T-helper 2 cell (primary cell): ENCODE measurements at regions not wholly inside any gene's neighbourhood (a gene's known extent, or its start where the extent isn't known, plus 50 kb on each side); places are given as distances from the start of the nearest gene placed in this dataset.
A peak's percentile ranks its signal among the peaks of the same experiment; 100 is the strongest.

Experiments used
- DNase-seq, 5 experiments: peaks; one replicate each; pipeline versions ENCODE4 v3.0.0 to v3.0.0-alpha.2; 2012 to 2022

DNA sequence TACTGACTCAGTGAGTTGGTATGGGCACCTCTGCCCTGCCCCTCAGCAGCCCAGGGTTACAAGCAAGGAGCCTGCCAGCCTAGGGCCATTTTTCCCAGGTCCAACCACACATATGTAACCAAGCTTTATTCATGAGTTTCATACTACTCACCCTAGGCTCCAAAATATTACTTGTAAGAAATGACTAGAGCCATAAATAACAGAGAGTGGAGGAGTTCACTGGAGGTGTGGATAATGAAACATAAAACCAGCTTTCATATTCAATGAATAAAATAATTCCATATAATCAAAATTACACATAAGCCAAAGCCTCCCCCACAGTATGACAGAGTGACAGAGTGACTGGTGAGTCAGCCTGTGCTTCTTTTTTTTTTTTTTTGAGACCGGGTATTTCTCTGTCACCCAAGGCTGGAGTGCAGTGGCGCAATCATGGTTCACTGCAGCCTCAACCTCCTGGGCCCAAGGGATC is 229.8 kb upstream of the SASH1 start:
- DNase-seq, result no peak

DNA sequence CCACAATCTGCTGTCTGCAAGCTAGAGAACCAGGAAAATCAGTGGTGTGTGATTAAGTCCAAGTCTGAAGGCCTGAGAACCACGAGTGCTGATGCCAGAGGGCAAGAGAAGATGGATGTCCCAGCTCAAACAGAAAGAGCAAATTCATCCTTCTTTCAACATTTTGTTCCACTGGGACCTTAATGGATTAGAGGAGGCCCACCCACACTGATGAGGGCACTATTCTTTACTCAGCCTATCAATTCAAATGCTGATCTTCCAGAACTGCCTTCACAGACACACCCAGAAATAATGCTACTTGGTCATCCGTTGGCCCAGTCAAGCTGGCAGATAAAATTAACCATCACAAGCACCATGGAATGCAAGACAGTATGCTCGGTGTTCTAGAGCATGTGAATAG is 226.6 kb upstream of the SASH1 start:
- DNase-seq, result no peak

DNA sequence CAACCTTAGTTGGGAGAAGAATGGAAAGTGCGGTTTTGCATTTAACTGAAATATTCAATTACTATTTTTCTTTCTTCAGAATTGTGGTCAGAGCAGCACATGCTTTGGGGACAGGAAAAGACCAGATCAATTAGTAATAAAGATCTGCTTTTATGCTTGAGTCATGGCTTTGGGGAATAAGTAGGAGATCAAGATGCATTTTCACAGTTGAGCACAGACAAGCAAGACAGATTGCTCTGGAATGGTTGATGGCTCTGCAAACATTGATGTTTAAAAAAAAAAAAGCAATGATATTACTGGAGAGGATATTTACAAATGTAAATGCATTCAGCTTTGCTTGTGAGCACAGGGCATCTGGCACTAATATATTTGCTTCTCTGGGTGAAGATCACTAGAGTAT is 224.4 kb upstream of the SASH1 start:
- no peak for DNase-seq

DNA sequence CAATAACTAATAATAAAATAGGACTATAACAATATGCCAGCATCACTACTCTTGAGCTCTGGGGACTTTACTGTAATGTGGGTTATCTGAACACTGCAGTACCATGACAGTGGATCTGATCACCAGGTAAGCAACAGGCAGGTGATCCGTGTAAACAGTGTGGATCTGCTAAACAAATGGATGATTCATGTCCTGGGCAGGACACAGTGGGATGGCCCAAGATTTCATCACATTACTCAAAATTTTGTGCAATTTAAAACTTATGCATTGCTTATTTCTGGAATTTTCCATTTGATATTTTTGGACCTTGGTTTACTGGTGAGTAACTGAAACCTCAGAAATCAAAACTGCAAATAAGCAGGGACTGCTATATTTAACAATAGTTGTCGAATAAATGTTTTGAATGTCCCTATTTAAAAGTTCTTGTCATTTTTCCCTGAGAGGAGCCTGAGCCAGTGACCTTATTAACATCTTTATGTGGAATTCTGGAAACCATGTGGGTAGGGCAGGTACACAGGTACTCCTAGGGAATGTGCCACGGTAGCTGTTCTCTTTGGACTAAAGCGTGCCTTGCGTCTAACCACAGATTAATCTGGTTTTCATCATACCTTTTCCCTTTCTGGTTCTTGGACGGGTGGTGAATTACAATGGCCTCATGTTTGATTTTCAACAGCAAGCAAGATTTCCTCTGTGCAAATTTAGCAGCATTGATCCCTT is 214.5 kb upstream of the SASH1 start:
- no peak for DNase-seq

DNA sequence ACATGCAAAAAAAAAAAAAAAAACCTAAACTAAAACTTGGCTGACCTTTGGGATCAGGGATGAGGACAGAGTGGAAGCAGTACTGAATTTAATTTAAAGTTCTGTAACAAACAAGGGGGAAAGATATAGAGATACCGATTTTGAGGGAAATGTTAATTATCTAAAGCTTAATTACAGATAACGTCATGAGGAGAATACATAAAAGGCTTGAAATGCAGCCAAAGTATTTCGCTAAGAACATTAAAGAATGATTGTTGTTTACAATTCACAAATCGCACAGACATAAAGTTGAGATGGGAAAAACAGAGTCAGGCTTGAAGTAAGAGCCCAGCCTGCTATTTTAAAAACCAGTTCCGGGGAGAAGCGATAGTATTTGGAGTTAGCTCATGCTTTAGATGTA is 208.0 kb upstream of the SASH1 start:
- DNase-seq, result no peak

DNA sequence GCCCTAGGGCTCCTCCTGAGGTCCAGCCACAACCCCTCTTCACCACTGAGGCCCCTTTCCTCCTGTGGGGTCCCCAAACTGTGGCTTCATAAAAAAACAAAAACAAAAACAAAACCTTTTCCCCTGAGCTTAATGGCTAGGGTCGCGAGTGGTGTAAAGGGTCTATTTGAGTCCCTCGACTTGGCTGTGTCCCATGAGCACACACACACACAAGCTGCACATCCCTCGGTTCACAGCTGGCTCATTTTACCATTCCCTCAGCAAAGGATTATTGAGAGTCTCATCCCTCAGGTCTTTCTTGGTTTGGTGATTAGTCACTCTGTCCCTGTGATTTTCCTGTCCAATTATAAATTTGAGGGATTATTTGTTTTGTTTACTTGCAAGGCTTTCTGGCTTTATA is 206.1 kb upstream of the SASH1 start:
- DNase-seq, result no peak

DNA sequence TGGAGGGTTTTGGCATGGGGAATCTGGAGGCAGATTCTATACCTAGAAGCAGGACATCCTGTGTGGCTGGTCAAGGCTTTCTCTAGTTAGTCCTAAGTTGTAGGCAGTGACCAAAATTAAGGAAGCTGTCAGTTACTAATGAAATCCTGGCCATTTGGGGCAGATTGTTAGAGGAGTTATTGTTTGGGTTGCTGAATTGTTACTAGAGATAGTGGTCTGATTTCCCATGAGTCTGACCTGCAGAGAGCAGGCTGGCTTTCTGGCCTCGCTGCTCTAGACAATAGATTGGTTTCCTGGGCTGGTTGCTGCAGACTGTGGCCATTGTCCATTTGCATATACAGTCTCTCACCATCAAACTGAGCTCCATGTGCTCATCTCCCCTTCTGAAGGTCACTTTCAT is 205.0 kb upstream of the SASH1 start:
- no peak for DNase-seq

DNA sequence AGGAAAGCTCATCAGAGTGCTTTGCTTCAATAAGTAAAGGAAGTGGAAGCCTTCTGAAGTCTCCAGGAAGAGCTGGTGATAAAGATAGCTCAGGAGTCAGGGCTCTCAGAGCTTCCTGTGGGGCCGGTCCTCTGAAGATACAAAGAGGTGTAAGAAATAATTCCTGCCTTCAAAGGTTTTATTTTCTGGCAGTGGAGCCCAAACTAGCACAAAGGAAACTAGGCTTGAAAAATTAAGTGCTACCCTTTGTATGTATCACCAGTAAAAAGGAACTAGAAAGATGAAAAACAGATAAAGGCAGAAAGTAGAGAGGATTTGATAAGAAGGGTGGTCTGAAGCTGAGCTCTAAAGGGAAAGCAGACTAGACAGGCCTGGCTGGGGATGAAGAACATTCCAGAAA is 204.1 kb upstream of the SASH1 start:
- DNase-seq, result no peak

DNA sequence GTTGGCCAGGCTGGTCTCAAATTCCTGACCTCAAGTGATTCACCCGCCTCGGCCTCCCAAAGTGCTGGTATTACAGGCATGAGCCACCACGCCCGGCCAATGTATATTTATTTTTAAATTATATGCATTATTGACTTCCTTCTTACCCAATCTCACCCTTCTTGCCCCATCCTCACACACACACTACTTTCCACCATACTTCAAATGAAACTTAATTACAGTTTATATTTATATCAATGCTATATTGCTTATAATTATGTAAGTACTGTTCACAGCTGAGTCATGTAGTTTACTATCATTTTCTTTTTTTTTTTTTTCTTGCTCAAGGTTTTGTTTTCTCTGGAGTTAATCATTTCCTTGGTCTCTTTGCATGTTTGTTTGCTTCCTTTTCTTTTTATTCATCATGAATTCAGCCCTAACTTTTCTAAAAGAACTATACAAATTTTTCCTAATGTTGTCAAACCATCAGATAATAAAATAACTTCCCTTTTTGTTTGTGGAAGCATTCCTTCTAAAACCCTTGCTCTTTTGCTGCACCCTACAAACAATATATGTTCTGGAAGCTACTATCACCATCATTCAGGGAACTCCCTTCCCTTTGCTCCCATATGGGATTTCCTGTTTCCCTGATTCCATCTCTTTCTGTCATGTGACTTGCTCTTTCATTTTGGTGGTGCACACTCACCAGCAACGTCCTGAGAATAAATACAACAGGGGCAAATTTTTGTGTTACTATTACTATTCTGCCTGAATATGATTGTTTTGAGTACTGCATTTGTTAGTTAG is 201.7 kb upstream of the SASH1 start:
- DNase-seq, result no peak

DNA sequence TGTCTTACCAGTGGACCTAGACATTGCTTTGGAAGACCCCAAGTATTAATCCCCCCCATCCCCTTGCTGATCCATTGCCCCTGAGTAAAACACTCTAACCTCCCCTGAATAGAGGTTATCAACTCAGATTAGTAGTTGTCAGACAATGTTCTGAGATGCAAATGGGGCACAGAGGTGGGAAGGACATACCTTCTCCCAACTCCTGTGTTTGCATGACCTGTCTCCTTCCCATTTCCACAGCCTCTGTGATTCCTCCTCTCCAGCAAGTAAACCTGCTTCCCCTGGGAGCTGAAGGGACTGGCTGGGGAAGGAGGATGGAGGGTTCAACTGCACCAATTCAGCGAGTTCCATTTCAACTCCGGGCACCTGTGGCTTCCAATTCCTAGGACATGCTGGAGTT is 199.8 kb upstream of the SASH1 start:
- DNase-seq, result no peak

DNA sequence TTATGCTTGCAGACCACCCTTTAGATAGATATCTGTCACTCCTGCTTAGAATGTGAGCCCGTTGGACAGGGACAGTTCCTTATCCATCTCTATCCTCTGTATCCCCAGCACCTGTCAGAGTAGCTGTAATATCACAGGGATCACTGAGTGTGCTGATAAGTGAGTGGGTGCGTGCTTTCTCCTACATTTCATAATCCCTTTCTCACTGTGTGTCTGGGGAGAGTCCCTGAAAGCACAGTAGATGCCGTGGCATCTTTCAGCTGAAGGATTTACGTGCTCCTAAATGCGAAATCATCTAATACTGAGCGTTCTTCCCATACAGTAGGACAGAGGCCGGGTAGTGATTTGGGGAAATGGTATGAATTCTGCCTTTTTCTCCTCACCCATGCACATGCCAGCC is 198.9 kb upstream of the SASH1 start:
- no peak for DNase-seq

DNA sequence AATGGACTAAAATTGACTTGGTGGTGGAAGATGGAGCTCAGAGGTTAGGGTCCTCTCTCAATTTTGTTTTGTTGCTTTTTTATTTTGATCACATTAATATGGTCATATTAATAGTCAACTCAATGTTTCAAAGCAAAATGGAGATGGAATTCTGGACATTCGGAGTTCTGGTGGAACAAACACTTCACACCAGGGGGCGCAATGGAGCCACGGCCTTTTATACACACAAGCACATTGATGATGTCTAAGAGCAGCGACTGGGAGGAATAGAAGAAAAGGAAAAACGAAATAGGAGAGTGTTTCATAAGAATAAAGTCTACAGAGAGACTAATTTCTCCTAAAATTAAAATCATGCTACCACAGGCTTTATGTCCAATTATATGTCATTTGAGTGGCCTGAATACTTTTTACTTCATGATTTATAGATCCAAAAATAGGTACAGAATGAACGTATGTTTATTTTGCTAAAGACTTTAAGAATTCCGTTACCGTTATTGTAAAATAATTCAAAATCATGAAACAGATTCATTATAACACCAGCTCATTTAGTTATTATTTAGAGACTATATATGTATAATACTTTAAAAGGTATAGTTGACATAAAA is 197.6 kb upstream of the SASH1 start:
- DNase-seq, result peak in 3 of 5 experiments; percentile 25 to 50 (median 33)

DNA sequence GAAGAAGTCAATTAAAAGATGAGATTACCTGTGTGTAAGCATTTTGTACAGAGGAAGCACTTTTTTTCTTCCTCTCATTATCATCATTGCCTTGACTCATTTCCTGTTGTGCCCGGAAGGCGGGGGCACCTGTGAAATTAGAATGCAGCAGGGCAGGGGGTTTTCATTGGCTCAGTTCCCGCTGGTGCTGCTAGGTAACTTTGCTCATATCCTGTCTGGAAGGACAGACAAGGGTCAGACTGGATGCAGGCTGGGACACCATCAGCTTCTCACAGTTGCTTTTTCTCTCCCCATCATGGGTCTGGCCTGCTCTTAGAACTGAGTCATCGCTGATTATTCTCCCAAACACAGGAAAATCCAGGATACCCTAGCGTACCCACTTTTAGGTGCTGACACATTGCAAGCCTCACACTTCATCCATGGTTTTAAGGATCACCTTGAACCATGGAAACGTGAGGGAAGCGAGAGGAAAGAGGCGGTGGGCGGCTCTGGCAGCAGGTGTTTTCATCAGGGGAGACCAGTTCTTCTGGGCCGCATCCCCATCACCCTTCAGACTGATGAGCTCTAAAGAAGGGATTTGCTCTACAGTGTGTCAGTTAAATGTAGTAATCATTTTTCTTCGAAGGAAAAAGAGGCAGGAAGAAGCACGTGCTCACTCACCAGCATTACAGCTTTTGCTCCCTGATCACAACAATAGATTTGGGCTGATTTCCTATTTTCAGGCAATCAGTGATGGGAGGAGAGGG is 195.7 kb upstream of the SASH1 start:
- DNase-seq, result peak in 4 of 5 experiments; percentile 6 to 54 (median 34)

DNA sequence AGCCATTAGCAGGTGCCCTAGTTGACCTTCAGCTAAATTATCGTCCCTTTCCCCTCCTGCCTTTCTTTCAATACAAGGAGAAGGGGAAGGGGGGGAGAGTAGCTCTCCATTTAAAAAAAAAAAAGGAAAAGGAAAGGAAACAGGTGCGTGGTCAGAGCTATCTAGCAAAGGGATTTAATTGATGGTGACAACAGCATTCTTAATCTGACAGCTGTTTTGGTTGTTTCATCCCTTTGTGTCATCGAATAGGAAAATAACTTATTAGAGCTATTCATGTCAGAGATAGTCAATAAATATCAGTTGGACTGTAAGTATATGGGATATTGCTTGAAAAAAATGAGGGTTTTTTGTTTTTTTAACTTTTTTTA is 195.2 kb upstream of the SASH1 start:
- DNase-seq, result no peak

DNA sequence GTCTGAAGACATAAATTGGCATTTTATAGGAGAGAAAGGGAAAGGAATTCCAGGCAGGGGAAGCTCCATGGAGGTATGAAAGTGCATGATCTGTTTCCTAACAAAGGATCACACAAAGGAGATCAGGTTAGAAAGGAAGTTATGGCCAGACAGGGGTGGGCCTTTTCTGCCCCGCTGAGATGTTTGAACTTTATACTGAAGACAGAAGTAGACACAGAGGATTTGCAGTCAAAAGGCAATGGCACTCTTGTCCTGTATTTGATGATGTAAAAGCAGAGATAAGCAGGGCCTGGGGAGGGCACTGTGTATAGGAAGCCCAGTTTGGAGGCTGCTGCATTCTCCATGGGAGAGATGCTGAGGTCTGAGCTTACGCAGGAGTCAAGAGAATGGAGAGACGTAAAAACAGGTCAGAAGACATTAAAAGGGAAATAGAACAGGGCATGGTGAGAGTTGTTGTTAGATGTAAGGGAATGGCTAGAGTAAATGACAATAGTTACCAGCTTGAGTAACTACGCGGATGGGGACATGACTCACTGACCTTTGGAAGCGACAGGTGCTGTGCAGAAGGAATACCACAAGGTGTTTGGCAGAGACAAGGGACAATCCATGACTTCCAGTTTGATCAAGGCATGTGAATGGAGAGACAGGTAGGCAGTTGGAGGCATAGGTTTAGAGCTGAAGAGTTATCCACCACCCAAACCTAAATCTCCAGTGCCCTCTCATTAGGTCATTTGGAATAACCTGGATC is 190.6 kb upstream of the SASH1 start:
- DNase-seq, result no peak

DNA sequence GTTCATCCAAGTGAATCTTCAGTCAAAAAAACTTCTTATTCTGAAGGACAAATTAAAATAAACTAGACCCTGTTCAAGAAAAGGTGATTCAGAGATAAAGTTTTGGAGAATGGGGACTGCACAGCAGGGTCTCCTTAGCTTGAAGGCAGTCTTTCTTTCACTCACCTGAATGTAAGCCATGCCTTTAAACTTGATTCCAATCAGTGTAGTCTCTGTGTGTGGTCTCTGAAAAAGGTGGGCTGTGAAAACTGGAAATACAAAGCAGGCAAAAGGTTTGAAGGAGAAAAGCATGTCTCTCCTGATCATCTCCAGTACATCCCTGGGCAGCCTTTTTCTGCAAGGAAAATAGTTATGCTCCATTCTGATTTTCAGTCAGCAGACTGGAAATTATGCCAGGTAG is 188.0 kb upstream of the SASH1 start:
- DNase-seq, result no peak

DNA sequence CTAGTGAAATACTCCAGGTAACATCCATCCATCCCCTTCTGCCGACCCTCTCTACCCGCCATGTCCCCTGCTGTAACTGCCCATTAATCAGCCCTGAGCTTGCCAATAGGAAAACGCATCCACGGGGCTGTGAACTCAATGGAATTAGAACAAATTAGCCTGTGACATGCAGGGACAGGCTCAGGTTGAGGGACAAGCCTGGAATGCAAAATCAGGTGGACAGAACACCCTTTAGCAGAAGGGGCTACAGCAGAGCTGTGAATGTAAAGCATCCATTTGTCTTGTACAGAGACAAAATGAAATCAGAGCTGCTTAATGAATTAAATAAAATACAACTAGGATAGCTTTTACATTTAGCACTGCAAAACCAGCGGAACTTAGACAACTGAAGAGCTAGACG is 187.3 kb upstream of the SASH1 start:
- DNase-seq, result no peak

DNA sequence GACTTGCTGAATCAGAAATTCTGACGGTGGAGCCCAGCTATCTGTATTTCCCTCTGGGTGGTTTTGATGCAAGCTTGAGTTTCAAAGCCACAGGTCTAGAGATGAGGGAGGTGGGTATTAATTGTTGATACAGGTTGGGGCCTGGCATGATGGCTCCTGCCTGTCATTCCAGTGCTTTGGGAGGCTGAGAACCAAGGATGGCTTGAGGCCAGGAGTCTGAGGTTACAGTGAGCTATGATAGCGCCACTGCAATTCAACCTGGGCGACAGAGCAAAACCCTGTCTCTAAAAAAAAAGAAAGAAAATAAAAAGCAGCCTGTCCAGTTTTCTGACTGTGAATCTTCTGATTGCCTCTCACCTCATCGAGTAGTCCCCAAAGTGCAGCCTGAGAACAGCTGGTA is 184.8 kb upstream of the SASH1 start:
- no peak for DNase-seq

DNA sequence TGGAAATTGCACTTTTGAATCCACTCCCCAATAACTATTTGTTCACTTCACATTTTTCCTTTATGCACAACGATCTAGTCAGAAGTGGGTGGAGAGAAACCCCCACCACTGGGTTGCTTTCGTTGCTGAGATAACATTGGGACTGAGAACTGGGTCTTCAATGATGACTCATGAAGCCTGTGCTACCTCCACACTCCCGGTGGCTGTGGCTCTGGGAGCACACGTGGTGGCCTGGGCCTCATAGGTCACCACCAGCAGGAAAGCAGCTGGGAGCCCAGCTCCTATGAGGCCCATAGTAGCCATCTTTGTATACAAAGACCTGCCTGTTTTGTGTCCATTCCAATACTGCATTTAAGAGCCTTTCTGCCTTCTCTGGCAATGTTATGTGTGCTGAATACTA is 178.0 kb upstream of the SASH1 start:
- no peak for DNase-seq

DNA sequence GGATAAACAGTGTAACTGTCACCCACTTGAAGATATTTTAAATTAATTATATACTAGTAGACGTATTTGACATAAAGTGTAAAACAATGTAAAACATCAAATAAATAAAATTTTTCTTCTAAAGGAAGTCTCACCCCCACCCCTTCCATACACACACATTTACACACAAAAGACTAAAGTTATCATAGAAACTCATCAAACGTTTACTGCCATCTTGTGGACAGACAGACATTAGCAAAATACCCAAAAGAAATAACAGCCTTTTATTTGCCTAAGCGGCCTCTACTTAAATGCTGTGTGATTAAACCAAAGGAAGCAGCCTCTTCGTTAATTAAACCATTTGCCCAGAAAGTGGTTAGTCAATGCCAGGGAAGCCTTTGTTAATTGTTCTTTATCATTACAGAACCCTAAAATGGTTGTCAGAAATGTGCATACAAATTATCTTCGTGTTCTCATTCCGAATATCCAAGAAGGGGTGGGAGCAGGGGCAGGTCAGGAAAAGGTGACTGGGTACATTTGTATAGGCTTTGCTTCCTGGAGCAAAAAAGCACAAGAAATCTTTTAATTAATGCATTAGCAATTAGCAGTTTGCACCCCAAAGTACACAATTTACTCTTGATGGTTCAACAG is 176.2 kb upstream of the SASH1 start:
- peak in 1 of 5 experiments; percentile 46 for DNase-seq

DNA sequence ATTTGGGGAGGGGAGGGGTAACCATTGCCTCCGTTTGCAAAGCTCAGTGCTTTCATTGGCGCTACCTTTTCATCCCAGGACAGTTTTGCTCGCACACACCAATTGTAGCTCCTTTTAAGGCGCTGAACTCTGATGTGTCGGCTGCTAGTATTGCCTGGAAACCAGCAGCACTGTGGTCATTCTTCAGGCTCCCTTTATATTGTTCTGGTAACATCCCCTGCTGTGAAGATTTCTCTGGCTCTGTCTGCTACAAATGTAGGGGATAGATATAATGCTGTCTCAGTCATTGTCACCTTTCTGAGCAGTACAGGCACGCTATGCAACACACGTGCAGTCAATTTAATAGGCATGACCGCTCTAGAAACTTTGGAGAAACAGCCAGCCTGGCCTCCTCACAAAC is 172.9 kb upstream of the SASH1 start:
- DNase-seq, result no peak

DNA sequence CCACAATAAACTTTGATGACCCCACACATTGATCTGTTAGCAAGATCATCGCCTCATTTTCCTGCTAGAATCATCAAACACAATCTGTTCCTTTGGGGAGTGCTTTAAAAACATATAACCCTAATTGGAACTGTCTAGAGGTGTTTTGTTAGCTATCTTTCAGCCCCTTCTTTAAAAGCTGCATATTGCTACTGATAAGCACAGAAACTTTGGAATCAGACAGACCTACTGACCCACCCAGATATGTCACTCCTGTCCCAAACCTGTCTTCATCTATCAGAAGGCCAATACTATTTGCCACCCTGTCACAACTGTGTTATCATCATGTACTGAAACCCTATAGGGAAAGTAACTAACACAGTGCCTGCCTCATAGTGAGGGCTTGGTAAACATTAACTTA is 172.4 kb upstream of the SASH1 start:
- no peak for DNase-seq
